KMS-11 (cell line): ENCODE measurements at regions not wholly inside any gene's neighbourhood (a gene's known extent, or its start where the extent isn't known, plus 50 kb on each side); places are given as distances from the start of the nearest gene placed in this dataset.

Source experiments
- H2AFZ ChIP-seq: fragments of 200-600 bp; sonication (generic); 2 replicates; pipeline ENCODE4 v1.6.1; 2016; ENCODE audit warnings: antibody characterized with exemption, mixed run types, low read depth
- H3K27ac ChIP-seq: fragments of 200-600 bp; sonication (generic); 2 replicates; pipeline ENCODE4 v1.6.1; 2016; ENCODE audit warnings: mild to moderate bottlenecking, mixed run types
- H3K27me3 ChIP-seq: fragments of 200-600 bp; sonication (generic); 2 replicates; pipeline ENCODE4 v1.6.1; 2017; ENCODE audit warnings: mild to moderate bottlenecking, low read depth, mixed run types, moderate library complexity; ENCODE audit not compliant: insufficient read depth
- H3K36me3 ChIP-seq: fragments of 200-600 bp; sonication (generic); 2 replicates; pipeline ENCODE4 v1.6.1; 2017; ENCODE audit warnings: mild to moderate bottlenecking, mixed run types; ENCODE audit not compliant: insufficient read depth
- H3K4me1 ChIP-seq: fragments of 200-600 bp; sonication (generic); 2 replicates; pipeline ENCODE4 v1.6.1; 2016; ENCODE audit warnings: mild to moderate bottlenecking, low read depth, mixed run types; ENCODE audit not compliant: poor library complexity, severe bottlenecking
- H3K4me2 ChIP-seq: fragments of 200-600 bp; sonication (generic); 2 replicates; pipeline ENCODE4 v1.7.0; 2016; ENCODE audit warnings: mild to moderate bottlenecking, mixed run types
- H3K4me3 ChIP-seq: fragments of 200-600 bp; sonication (generic); IDR thresholded peaks from 2 replicates; pipeline ENCODE4 v1.6.1; 2017; ENCODE audit warnings: low read depth, low read length, mixed read lengths; ENCODE audit not compliant: insufficient read depth
- H3K79me2 ChIP-seq: fragments of 200-600 bp; sonication (generic); 2 replicates; pipeline ENCODE4 v1.6.1; 2016; ENCODE audit warnings: low read depth, mixed run types; ENCODE audit not compliant: insufficient read depth
- H3K9ac ChIP-seq: fragments of 200-600 bp; sonication (generic); 2 replicates; pipeline ENCODE4 v1.6.1; 2016; ENCODE audit warnings: mild to moderate bottlenecking, mixed run types
- H4K20me1 ChIP-seq: fragments of 200-600 bp; sonication (generic); 2 replicates; pipeline ENCODE4 v1.6.1; 2016; ENCODE audit warnings: mild to moderate bottlenecking, mixed run types; ENCODE audit not compliant: insufficient read depth
- CTCF ChIP-seq: fragments of 200-600 bp; sonication (generic); conservative IDR thresholded peaks from 2 replicates; pipeline ENCODE4 v1.6.1; 2017; ENCODE audit warnings: low read depth, mild to moderate bottlenecking, antibody characterized with exemption, low read length, moderate library complexity, mixed read lengths

- Histone ChIP-seq H4K20me1 (no peaks in the 10 kb centered on the region), H3K4me2 (no peak overlapping the region), H3K4me1 (no peaks in the 10 kb centered on the region), H3K9ac (no peak overlapping the region), H3K4me3 (no peak overlapping the region), H2AFZ (no peak overlapping the region), H3K79me2 (no peaks in the 10 kb centered on the region), H3K27me3 (no peaks in the 10 kb centered on the region), H3K27ac (no peak overlapping the region), H3K36me3 (no peaks in the 10 kb centered on the region)
- no peak for TF ChIP-seq CTCF
Observed at GRCh38 chr18:24762511-24762910, 302.1 kb downstream of the HRH4 start.

GRCh38 chr18:24763765-24764513 lies 303.5 kb downstream of the HRH4 start:
- Histone ChIP-seq H4K20me1 (no peaks in the 10 kb centered on the region), H3K4me3 (no peak overlapping the region), H3K27ac (no peak overlapping the region), H3K36me3 (no peaks in the 10 kb centered on the region), H3K79me2 (no peaks in the 10 kb centered on the region), H3K4me2 (no peak overlapping the region), H2AFZ (no peak overlapping the region), H3K27me3 (no peaks in the 10 kb centered on the region), H3K9ac (no peak overlapping the region), H3K4me1 (no peaks in the 10 kb centered on the region)
- TF ChIP-seq CTCF: no peak

GRCh38 chr18:24764766-24765165 lies 304.3 kb downstream of the HRH4 start:
- no peak overlapping the region for H3K4me2 ChIP-seq
- H3K27ac ChIP-seq: no peak overlapping the region
- no peaks in the 10 kb centered on the region for H3K4me1 ChIP-seq
- no peak overlapping the region for H3K4me3 ChIP-seq
- no peak overlapping the region for H2AFZ ChIP-seq
- H4K20me1 ChIP-seq: no peaks in the 10 kb centered on the region
- H3K9ac ChIP-seq: no peak overlapping the region
- no peaks in the 10 kb centered on the region for H3K79me2 ChIP-seq
- no peaks in the 10 kb centered on the region for H3K27me3 ChIP-seq
- no peak for TF ChIP-seq CTCF
- no peaks in the 10 kb centered on the region for H3K36me3 ChIP-seq

- Histone ChIP-seq H3K79me2 (no peaks in the 10 kb centered on the region), H3K4me3 (no peak overlapping the region), H3K36me3 (no peaks in the 10 kb centered on the region), H3K4me2 (no peak overlapping the region), H3K9ac (no peak overlapping the region), H3K4me1 (no peaks in the 10 kb centered on the region), H3K27ac (no peak overlapping the region), H3K27me3 (no peaks in the 10 kb centered on the region), H4K20me1 (no peaks in the 10 kb centered on the region), H2AFZ (no peak overlapping the region)
- no peak for TF ChIP-seq CTCF
Observed at GRCh38 chr18:24766376-24766775, 305.9 kb downstream of the HRH4 start.
